ENCODE measurements at regions not wholly inside any gene's neighbourhood (a gene's known extent, or its start where the extent isn't known, plus 50 kb on each side); places are given as distances from the start of the nearest gene placed in this dataset.
A peak's percentile ranks its signal among the peaks of the same experiment; 100 is the strongest.

GRCh38 chr1:227395426-227396028 lies 77.2 kb upstream of the CDC42BPA start:
- H3K27me3 Mint-ChIP-seq, result peaks cover 11 to 22% (median 14%) of the 10 kb centered on the region in 3 donors
- H3K4me3 Mint-ChIP-seq, result no peak overlapping the region
- no peak for DNase-seq
- no peak overlapping the region for H3K27ac Mint-ChIP-seq
- no peaks in the 10 kb centered on the region for H3K36me3 Mint-ChIP-seq
- no peak for ATAC-seq (ENCODE audit: low read depth in 2 of 2)
- H3K4me1 Mint-ChIP-seq, result peaks cover 0 to 4% (median 0%) of the 10 kb centered on the region in 3 donors
- peaks cover 0 to 2% (median 0%) of the 10 kb centered on the region in 7 donors for H3K9me3 Mint-ChIP-seq

GRCh38 chr1:227392984-227393764 lies 74.9 kb upstream of the CDC42BPA start:
- Mint-ChIP-seq H3K36me3 (no peaks in the 10 kb centered on the region), H3K27me3 (peaks cover 4 to 10% (median 9%) of the 10 kb centered on the region in 3 donors), H3K4me1 (peaks cover 0 to 4% (median 0%) of the 10 kb centered on the region in 3 donors), H3K4me3 (no peak overlapping the region), H3K27ac (no peak overlapping the region), H3K9me3 (peaks cover 0 to 2% (median 0%) of the 10 kb centered on the region in 7 donors)
- DNase-seq, result no peak
- ATAC-seq (ENCODE audit: low read depth in 2 of 2), result no peak

- H3K4me1 Mint-ChIP-seq, result peaks cover 0 to 4% (median 0%) of the 10 kb centered on the region in 3 donors
- no peaks in the 10 kb centered on the region for H3K36me3 Mint-ChIP-seq
- ATAC-seq (ENCODE audit: low read depth in 2 of 2) (no peak), DNase-seq (no peak)
- peaks cover 0 to 2% (median 0%) of the 10 kb centered on the region in 7 donors for H3K9me3 Mint-ChIP-seq
- peaks cover 3 to 7% (median 4%) of the 10 kb centered on the region in 3 donors for H3K27me3 Mint-ChIP-seq
- peak overlapping the region in 1 of 6 donors; percentile 16 for H3K27ac Mint-ChIP-seq
- no peak overlapping the region for H3K4me3 Mint-ChIP-seq
These were observed 73.6 kb upstream of the CDC42BPA start for GRCh38 chr1:227391879-227392278.

- DNase-seq (no peak), ATAC-seq (ENCODE audit: low read depth in 2 of 2) (no peak)
- Mint-ChIP-seq H3K27ac (no peak overlapping the region), H3K4me1 (peaks cover 0 to 4% (median 0%) of the 10 kb centered on the region in 3 donors), H3K36me3 (no peaks in the 10 kb centered on the region), H3K4me3 (no peak overlapping the region), H3K9me3 (peaks cover 0 to 2% (median 0%) of the 10 kb centered on the region in 7 donors), H3K27me3 (peaks cover 0 to under 1% (median 0%) of the 10 kb centered on the region in 3 donors)
These were observed 72.9 kb upstream of the CDC42BPA start for GRCh38 chr1:227391211-227391610.

- H3K4me1 Mint-ChIP-seq, result peaks cover 0 to 4% (median 0%) of the 10 kb centered on the region in 3 donors
- H3K36me3 Mint-ChIP-seq, result no peaks in the 10 kb centered on the region
- ATAC-seq (ENCODE audit: low read depth in 2 of 2) (no peak), DNase-seq (no peak)
- H3K27ac Mint-ChIP-seq, result no peak overlapping the region
- H3K27me3 Mint-ChIP-seq, result peaks cover 0 to 2% (median 0%) of the 10 kb centered on the region in 3 donors
- H3K4me3 Mint-ChIP-seq, result no peak overlapping the region
- peaks cover 0 to 2% (median 0%) of the 10 kb centered on the region in 7 donors for H3K9me3 Mint-ChIP-seq
These were observed 72.2 kb upstream of the CDC42BPA start for GRCh38 chr1:227390525-227390924.

GRCh38 chr1:227388214-227389168 lies 70.2 kb upstream of the CDC42BPA start:
- DNase-seq, result no peak
- Mint-ChIP-seq H3K4me1 (peaks cover 0 to 4% (median 0%) of the 10 kb centered on the region in 3 donors), H3K36me3 (no peaks in the 10 kb centered on the region), H3K27me3 (peaks cover 0 to 13% (median 3%) of the 10 kb centered on the region in 3 donors), H3K4me3 (no peak overlapping the region), H3K27ac (no peak overlapping the region), H3K9me3 (peaks cover 0 to 2% (median 0%) of the 10 kb centered on the region in 7 donors)
- no peak for ATAC-seq (ENCODE audit: low read depth in 2 of 2)

GRCh38 chr1:227379555-227379892 lies 61.2 kb upstream of the CDC42BPA start:
- H3K36me3 Mint-ChIP-seq, result peaks cover 7 to 8% of the 10 kb centered on the region in 2 donors
- peaks cover 0 to 14% (median 12%) of the 10 kb centered on the region in 7 donors for H3K9me3 Mint-ChIP-seq
- H3K27me3 Mint-ChIP-seq, result peaks cover 30 to 63% (median 52%) of the 10 kb centered on the region in 3 donors
- H3K27ac Mint-ChIP-seq, result no peak overlapping the region
- ATAC-seq (ENCODE audit: low read depth in 2 of 2), result no peak
- no peak for DNase-seq
- H3K4me3 Mint-ChIP-seq, result no peak overlapping the region
- H3K4me1 Mint-ChIP-seq, result no peaks in the 10 kb centered on the region

- no peak overlapping the region for H3K4me3 Mint-ChIP-seq
- peaks cover 30 to 63% (median 52%) of the 10 kb centered on the region in 3 donors for H3K27me3 Mint-ChIP-seq
- H3K36me3 Mint-ChIP-seq, result peaks cover 7 to 8% of the 10 kb centered on the region in 2 donors
- no peak for ATAC-seq (ENCODE audit: low read depth in 2 of 2)
- H3K27ac Mint-ChIP-seq, result no peak overlapping the region
- no peak for DNase-seq
- H3K9me3 Mint-ChIP-seq, result peaks cover 0 to 14% (median 12%) of the 10 kb centered on the region in 7 donors
- no peaks in the 10 kb centered on the region for H3K4me1 Mint-ChIP-seq
These were observed 60.7 kb upstream of the CDC42BPA start for GRCh38 chr1:227378871-227379554.

GRCh38 chr1:227378181-227378580 lies 59.9 kb upstream of the CDC42BPA start:
- DNase-seq (no peak), ATAC-seq (ENCODE audit: low read depth in 2 of 2) (no peak)
- peaks cover 7 to 8% of the 10 kb centered on the region in 2 donors for H3K36me3 Mint-ChIP-seq
- peak overlapping the region in 1 of 6 donors; percentile 11 for H3K27ac Mint-ChIP-seq
- H3K4me1 Mint-ChIP-seq, result no peaks in the 10 kb centered on the region
- H3K4me3 Mint-ChIP-seq, result no peak overlapping the region
- H3K27me3 Mint-ChIP-seq, result peaks cover 31 to 63% (median 45%) of the 10 kb centered on the region in 3 donors
- peaks cover 0 to 14% (median 11%) of the 10 kb centered on the region in 7 donors for H3K9me3 Mint-ChIP-seq

- no peak overlapping the region for H3K4me3 Mint-ChIP-seq
- H3K4me1 Mint-ChIP-seq, result no peaks in the 10 kb centered on the region
- H3K36me3 Mint-ChIP-seq, result peaks cover 0 to 8% of the 10 kb centered on the region in 2 donors
- no peak overlapping the region for H3K27ac Mint-ChIP-seq
- peaks cover 0 to 10% (median 3%) of the 10 kb centered on the region in 7 donors for H3K9me3 Mint-ChIP-seq
- DNase-seq (no peak), ATAC-seq (ENCODE audit: low read depth in 2 of 2) (no peak)
- H3K27me3 Mint-ChIP-seq, result peaks cover 16 to 48% (median 32%) of the 10 kb centered on the region in 3 donors
These were observed 56.6 kb upstream of the CDC42BPA start for GRCh38 chr1:227374846-227375245.

GRCh38 chr1:227372726-227373130 lies 54.4 kb upstream of the CDC42BPA start:
- H3K27ac Mint-ChIP-seq, result no peak overlapping the region

GRCh38 chr1:227370533-227371254 lies 52.4 kb upstream of the CDC42BPA start:
- Mint-ChIP-seq H3K4me3 (no peak overlapping the region), H3K27me3 (peaks cover 3 to 15% (median 8%) of the 10 kb centered on the region in 3 donors), H3K36me3 (no peaks in the 10 kb centered on the region), H3K4me1 (no peaks in the 10 kb centered on the region), H3K27ac (no peak overlapping the region), H3K9me3 (peaks cover 0 to 6% (median 0%) of the 10 kb centered on the region in 7 donors)
- ATAC-seq (ENCODE audit: low read depth in 2 of 2) (no peak), DNase-seq (no peak)

More at GRCh38 chr1:227372726-227373130, 54.4 kb upstream of the CDC42BPA start:
- ATAC-seq (ENCODE audit: low read depth in 2 of 2) (no peak), DNase-seq (no peak)
- Mint-ChIP-seq H3K9me3 (peaks cover 0 to 6% (median 0%) of the 10 kb centered on the region in 7 donors), H3K27me3 (peaks cover 9 to 28% (median 19%) of the 10 kb centered on the region in 3 donors), H3K36me3 (no peaks in the 10 kb centered on the region), H3K4me1 (no peaks in the 10 kb centered on the region), H3K4me3 (no peak overlapping the region)
